ENCODE measurements at regions not wholly inside any gene's neighbourhood (a gene's known extent, or its start where the extent isn't known, plus 50 kb on each side); places are given as distances from the start of the nearest gene placed in this dataset.
"Not testable (repeated sequence)": the region's sequence is repeated elsewhere in the genome, so short reads cannot be mapped to it uniquely, and the experiment has no call there.

DNA sequence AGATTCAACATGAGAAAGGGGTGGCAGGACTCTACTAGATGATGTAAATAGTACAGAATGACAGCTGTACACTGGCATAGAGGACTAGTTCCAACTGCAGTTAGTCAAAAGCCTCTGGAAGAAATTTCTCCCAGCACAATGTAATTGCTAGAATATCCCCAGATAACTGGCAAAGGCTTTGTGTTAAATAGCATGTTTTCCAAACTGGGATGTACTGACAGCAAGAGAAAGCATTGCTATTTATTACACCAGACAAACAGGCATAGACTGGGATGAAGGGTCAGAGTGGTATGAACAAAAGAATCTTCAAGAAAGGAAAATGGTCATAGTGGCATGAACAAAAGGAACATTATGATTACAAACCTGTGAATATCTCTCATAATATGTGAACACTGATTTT, 115.9 kb upstream of the CXADR start:
- no peak overlapping the region for H3K27ac Mint-ChIP-seq
- no peaks in the 10 kb centered on the region for H3K9me3 Mint-ChIP-seq
- ChIA-PET POLR2A (no interaction called here), CTCF (interaction anchor here (1.1 to 1.8 kb wide), 2 partner anchors 10 to 188 kb away, joined by 4 to 5 read pairs; no protein-coding TSS in a partner anchor)
- H3K27me3 Mint-ChIP-seq, result no peaks in the 10 kb centered on the region
- H3K4me1 Mint-ChIP-seq (ENCODE audit: low read depth), result no peaks in the 10 kb centered on the region
- intact Hi-C loops (cut with micrococcal nuclease), result no loop called here
- no peak overlapping the region for H3K4me3 Mint-ChIP-seq
- no peaks in the 10 kb centered on the region for H3K36me3 Mint-ChIP-seq
- no peak for DNase-seq

DNA sequence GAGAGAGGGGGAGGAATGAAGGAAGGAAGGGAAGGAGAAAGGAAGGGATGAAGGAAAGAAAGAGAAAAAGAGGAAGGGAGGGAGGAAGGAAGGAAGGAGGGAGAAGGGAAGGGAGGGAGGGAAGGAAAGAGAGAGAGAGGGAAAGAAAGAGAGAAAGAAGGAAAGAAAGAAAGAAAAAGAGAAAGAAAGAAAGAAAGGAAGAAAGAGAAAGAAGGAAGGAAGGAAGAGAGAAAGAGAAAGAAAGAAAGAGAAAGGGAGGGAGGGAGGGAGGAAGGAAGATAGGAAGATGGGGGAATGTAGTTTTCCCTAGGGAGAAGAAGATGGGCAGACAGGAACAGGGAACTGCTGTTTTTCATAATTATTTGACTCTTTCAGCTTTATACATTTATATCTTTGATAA, 115.1 kb upstream of the CXADR start:
- Mint-ChIP-seq H3K4me3 (no peak overlapping the region), H3K4me1 (ENCODE audit: low read depth) (no peaks in the 10 kb centered on the region), H3K27ac (no peak overlapping the region), H3K9me3 (no peaks in the 10 kb centered on the region), H3K27me3 (no peaks in the 10 kb centered on the region), H3K36me3 (no peaks in the 10 kb centered on the region)
- ChIA-PET CTCF (no interaction called here), POLR2A (no interaction called here)
- intact Hi-C loops (cut with micrococcal nuclease), result no loop called here
- no peak for DNase-seq

DNA sequence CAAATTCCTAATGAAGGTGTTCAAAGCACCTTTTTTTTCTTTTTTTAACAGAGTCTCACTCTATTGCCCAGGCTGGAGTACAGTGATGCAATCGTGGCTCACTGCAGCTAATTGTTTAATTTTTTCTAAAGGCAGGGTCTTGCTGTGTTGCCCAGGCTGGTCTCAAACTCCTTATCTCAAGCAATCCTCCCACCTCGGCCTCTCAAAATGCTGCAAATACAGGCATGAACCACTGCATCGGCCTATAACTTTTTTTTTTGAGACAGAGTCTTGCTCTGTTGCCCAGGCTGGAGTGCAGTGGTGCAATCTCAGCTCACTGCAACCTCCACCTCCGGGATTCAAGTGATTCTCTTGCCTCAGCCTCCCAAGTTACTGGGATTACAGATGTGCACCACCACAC, 113.9 kb upstream of the CXADR start:
- H3K36me3 Mint-ChIP-seq; H3K27ac Mint-ChIP-seq; H3K4me3 Mint-ChIP-seq; H3K4me1 Mint-ChIP-seq (ENCODE audit: low read depth); POLR2A ChIA-PET; DNase-seq; intact Hi-C loops (cut with micrococcal nuclease); H3K9me3 Mint-ChIP-seq; H3K27me3 Mint-ChIP-seq; CTCF ChIA-PET: not testable (repeated sequence)

DNA sequence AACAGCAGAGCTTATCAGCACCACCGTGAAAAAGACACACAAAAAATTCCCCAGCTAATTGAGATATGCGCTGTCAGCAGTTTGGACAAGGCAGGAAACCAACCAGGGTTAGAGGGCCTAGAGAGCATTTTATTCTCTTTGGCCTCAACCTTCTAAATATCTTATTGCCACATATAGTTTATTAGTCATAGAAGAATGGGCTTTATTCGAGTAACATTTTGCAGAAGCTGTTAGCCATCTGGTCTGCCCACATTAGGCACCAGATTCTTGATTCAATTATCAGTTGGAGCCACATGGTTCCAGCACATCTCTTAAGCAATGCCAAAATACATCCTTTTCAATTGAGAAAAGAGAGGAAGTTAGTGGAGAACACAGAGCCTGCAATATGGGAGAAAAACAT, 109.9 kb upstream of the CXADR start:
- H3K4me1 Mint-ChIP-seq (ENCODE audit: low read depth), result no peaks in the 10 kb centered on the region
- CTCF ChIA-PET, result no interaction called here
- H3K4me3 Mint-ChIP-seq, result no peak overlapping the region
- POLR2A ChIA-PET, result no interaction called here
- H3K27ac Mint-ChIP-seq, result no peak overlapping the region
- intact Hi-C loops (cut with micrococcal nuclease), result no loop called here
- no peaks in the 10 kb centered on the region for H3K27me3 Mint-ChIP-seq
- DNase-seq, result no peak
- H3K36me3 Mint-ChIP-seq, result no peaks in the 10 kb centered on the region
- H3K9me3 Mint-ChIP-seq, result peaks cover 9% of the 10 kb centered on the region

DNA sequence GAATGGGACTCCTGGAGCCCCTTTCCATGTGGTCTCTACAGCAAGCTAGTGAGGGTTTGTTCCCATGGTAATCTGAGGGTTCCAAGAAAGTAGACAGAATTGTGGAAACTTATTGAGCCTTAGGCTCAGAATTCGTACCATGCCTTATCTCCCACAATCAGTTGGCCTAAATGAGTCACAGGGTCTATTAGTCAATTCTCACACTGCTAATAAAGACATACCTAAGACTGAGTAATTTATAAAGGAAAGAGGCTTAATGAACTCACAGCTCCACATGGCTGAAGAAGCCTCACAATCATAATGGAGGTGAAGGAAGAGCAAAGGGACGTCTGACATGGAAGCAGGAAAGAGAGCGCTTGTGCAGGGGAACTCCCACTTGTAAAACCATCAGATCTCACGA, 106.6 kb upstream of the CXADR start:
- Mint-ChIP-seq H3K4me3 (no peak overlapping the region), H3K27me3 (no peaks in the 10 kb centered on the region), H3K4me1 (ENCODE audit: low read depth) (no peaks in the 10 kb centered on the region), H3K27ac (no peak overlapping the region), H3K9me3 (peaks cover 9% of the 10 kb centered on the region), H3K36me3 (no peaks in the 10 kb centered on the region)
- intact Hi-C loops (cut with micrococcal nuclease), result no loop called here
- CTCF ChIA-PET, result interaction anchor here (2.9 kb wide), 1 partner anchor 20 kb away, joined by 12 read pairs; no protein-coding TSS in a partner anchor
- POLR2A ChIA-PET, result no interaction called here
- no peak for DNase-seq

DNA sequence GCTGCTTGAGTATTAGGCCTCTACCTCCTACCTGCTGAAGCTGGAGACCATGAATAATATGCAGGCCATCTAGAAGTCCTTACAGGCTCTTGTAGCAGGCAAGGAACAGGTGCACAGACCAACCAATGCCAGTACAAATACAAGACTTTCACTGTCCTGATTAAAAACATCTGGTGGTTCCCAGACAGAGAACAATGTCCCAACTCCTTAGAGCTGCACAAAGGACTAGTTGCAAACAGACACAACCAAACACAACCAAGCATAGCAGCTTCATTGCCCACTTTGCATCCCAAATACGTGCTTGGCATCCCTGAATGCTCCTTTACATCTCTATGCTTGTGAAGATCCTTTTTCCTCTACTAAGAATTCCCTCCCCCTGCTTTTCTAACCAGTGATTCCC, 98.1 kb upstream of the CXADR start:
- DNase-seq, result no peak
- Mint-ChIP-seq H3K36me3 (no peaks in the 10 kb centered on the region), H3K27me3 (peaks cover 8% of the 10 kb centered on the region), H3K9me3 (no peaks in the 10 kb centered on the region), H3K4me3 (no peak overlapping the region), H3K4me1 (ENCODE audit: low read depth) (no peaks in the 10 kb centered on the region), H3K27ac (no peak overlapping the region)
- intact Hi-C loops (cut with micrococcal nuclease), result no loop called here
- CTCF ChIA-PET, result interaction anchor here (1.4 kb wide), 1 partner anchor 28 kb away, joined by 4 read pairs; no protein-coding TSS in a partner anchor
- POLR2A ChIA-PET, result no interaction called here

DNA sequence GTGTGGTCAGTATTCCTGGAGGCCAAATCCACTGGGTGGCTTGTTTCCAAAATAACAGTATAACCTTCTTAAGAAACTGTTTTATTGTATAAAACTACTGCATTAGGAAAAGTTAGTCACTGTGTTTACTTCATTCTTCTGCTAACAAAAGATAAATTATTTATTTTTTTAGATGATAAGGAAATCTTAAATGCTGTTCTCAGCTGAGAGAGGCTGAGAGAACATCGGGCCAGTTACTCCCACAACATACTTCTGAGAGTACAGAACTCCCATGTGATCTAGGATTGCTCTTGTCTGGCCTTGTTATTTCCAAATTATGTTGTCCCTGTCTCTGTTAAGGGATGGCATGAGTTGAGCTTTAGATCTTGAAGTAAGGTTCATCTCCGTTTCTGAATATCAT, 96.7 kb upstream of the CXADR start:
- H3K4me1 Mint-ChIP-seq (ENCODE audit: low read depth), result no peaks in the 10 kb centered on the region
- intact Hi-C loops (cut with micrococcal nuclease), result no loop called here
- no peaks in the 10 kb centered on the region for H3K36me3 Mint-ChIP-seq
- DNase-seq, result no peak
- H3K27me3 Mint-ChIP-seq, result peaks cover 8% of the 10 kb centered on the region
- H3K4me3 Mint-ChIP-seq, result no peak overlapping the region
- ChIA-PET POLR2A (interaction anchor here (0.6 kb wide), 1 partner anchor 493 kb away, joined by 6 read pairs; no protein-coding TSS in a partner anchor), CTCF (no interaction called here)
- H3K9me3 Mint-ChIP-seq, result no peaks in the 10 kb centered on the region
- H3K27ac Mint-ChIP-seq, result no peak overlapping the region

DNA sequence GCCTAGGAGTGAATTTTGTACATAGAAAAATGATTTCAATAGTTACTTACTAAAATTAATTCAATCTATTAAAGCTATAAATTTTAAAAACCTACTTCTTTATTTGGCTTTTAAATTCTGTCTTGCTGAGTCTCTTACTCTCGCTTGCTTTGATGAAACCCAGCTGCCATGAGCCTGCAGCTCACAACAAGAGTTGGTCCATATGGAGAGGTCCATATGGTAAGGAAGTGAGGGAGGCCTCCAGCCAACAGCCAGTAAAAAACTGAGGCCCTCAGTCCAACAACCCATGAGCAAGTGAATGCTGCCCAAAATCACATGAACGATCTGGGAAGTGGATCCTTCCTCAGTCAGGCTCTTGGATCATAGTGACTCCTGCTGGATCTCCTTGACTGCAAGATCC, 89.9 kb upstream of the CXADR start:
- Mint-ChIP-seq H3K27me3 (peaks cover 1% of the 10 kb centered on the region), H3K27ac (no peak overlapping the region), H3K4me3 (no peak overlapping the region), H3K36me3 (no peaks in the 10 kb centered on the region), H3K4me1 (ENCODE audit: low read depth) (no peaks in the 10 kb centered on the region), H3K9me3 (no peaks in the 10 kb centered on the region)
- ChIA-PET CTCF (interaction anchor here (0.9 to 1.4 kb wide), 2 partner anchors 14 to 162 kb away, joined by 3 read pairs; no protein-coding TSS in a partner anchor), POLR2A (no interaction called here)
- no peak for DNase-seq
- intact Hi-C loops (cut with micrococcal nuclease), result no loop called here

DNA sequence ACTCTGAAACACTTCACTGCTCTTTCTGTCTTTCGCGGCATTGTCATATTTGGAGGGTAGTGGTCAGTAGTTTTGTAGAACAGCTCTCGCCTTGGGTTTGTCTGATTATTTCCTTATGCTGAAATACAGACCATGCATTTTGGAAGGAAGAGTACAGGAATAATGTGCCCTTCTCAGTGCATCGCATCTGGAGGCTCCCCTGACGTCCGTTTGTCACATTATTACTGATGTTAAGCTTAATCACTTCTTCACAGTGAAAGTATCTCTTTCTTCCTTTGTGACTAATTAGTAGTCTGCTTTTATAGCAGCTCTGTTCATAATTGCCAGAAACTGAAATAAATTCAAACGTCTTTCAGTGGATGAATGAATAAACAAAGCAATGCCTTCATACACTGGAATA, 85.7 kb upstream of the CXADR start:
- intact Hi-C loops (cut with micrococcal nuclease), result no loop called here
- POLR2A ChIA-PET, result no interaction called here
- no peak overlapping the region for H3K4me3 Mint-ChIP-seq
- DNase-seq, result no peak
- no peak overlapping the region for H3K27ac Mint-ChIP-seq
- H3K27me3 Mint-ChIP-seq, result peaks cover 1% of the 10 kb centered on the region
- CTCF ChIA-PET, result interaction anchor here (0.6 kb wide), 1 partner anchor 34 kb away, joined by 4 read pairs; no protein-coding TSS in a partner anchor
- H3K36me3 Mint-ChIP-seq, result no peaks in the 10 kb centered on the region
- H3K4me1 Mint-ChIP-seq (ENCODE audit: low read depth), result no peaks in the 10 kb centered on the region
- no peaks in the 10 kb centered on the region for H3K9me3 Mint-ChIP-seq

DNA sequence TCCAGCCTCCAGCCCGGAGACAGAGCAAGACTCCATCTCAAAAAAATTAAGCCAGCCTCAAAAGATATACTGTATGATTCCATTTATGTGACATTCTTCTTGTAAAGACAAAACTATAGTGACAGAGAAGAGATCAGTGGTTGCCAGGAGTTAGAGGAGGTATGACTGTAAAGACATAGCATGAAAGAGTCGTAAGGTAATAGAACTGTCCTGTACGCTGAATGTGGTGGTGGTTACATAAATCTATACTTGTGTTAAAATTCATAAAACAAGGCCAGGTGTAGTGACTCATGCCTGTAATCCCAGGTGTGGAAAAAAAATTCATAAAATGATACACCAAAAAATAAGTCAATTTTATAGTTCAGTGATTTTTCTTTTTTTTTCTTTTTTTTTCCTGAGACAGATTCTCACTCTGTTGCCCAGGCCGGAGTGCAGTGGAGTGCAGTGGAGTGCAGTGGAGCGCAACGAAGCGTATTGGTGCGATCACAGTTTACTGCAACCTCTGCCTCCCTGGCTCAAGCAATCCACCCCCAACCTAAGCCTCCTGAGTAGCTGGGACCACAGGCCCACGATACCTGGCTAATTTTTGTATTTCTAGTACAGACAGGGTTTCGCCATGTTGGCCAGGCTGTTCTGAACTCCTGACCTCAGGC, 84.9 kb upstream of the CXADR start:
- no peak overlapping the region for H3K27ac Mint-ChIP-seq
- intact Hi-C loops (cut with micrococcal nuclease), result no loop called here
- no peaks in the 10 kb centered on the region for H3K4me1 Mint-ChIP-seq (ENCODE audit: low read depth)
- POLR2A ChIA-PET, result no interaction called here
- no peak overlapping the region for H3K4me3 Mint-ChIP-seq
- CTCF ChIA-PET, result no interaction called here
- no peaks in the 10 kb centered on the region for H3K36me3 Mint-ChIP-seq
- DNase-seq, result no peak
- H3K27me3 Mint-ChIP-seq, result peaks cover 1% of the 10 kb centered on the region
- H3K9me3 Mint-ChIP-seq, result no peaks in the 10 kb centered on the region

DNA sequence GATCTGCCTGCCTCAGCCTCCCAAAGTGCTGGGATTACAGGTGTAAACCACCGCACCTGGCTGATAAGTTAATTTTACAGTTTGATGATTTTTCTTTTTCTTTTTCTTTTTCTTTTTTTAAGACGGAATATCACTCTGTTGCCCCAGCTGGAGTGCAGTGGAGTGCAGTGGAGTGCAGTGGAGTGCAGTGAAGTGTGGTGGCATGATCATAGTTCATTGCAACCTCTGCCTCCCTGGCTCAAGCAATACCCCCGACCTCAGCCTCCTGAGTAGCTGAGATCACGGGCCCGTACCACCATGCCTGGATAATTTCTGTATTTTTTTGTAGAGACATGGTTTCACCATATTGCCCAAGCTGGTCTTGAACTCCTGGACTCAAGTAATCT, 84.4 kb upstream of the CXADR start:
- POLR2A ChIA-PET, result no interaction called here
- Mint-ChIP-seq H3K9me3 (no peaks in the 10 kb centered on the region), H3K4me3 (no peak overlapping the region), H3K36me3 (no peaks in the 10 kb centered on the region), H3K4me1 (ENCODE audit: low read depth) (no peaks in the 10 kb centered on the region), H3K27ac (no peak overlapping the region), H3K27me3 (peaks cover 1% of the 10 kb centered on the region)
- CTCF ChIA-PET, result interaction anchor here (0.6 kb wide), 1 partner anchor 58 kb away, joined by 4 read pairs; no protein-coding TSS in a partner anchor
- intact Hi-C loops (cut with micrococcal nuclease), result no loop called here
- DNase-seq, result no peak

DNA sequence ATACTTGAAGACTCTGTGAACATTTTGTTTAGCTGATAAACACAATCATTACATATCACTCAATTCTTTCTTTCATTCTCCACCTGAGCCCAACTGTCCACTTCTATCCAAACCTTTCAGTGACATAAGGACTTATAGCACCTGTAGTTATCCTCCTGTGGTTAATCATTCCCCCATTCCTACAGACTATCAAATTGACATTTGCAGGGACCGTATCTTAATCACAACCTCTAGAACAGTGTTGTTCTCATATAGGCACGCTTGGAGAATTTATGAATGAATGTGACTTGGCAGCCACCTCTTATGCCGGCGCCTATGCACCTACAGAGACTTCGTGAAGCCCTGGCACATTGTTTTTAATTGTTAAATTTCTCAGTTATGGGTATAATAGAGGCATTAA, 83.9 kb upstream of the CXADR start:
- no peaks in the 10 kb centered on the region for H3K36me3 Mint-ChIP-seq
- H3K27ac Mint-ChIP-seq, result no peak overlapping the region
- H3K9me3 Mint-ChIP-seq, result no peaks in the 10 kb centered on the region
- H3K27me3 Mint-ChIP-seq, result peaks cover 1% of the 10 kb centered on the region
- ChIA-PET POLR2A (no interaction called here), CTCF (interaction anchor here (0.6 kb wide), 1 partner anchor 57 kb away, joined by 4 read pairs; no protein-coding TSS in a partner anchor)
- intact Hi-C loops (cut with micrococcal nuclease), result no loop called here
- no peak for DNase-seq
- no peaks in the 10 kb centered on the region for H3K4me1 Mint-ChIP-seq (ENCODE audit: low read depth)
- no peak overlapping the region for H3K4me3 Mint-ChIP-seq

DNA sequence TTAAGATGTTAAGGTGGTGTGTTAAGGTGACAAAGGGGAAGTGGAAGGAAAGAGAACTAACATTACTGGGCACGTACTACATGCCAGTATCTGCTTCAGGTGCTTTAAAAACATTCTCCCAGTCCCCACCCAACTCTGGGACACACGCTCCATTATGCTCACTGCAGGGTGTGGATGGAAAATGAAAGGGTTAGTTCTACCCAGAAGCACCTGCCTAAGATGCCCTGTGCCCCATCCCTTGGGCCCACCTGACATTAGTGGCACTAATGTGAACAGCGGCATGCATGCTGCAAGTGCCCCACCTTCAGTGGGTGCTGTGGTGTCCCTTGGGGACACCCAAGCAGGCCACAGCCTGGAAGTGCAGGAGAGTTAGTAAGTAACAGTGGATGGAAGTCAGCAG, 82.9 kb upstream of the CXADR start:
- intact Hi-C loops (cut with micrococcal nuclease), result no loop called here
- ChIA-PET CTCF (no interaction called here), POLR2A (no interaction called here)
- Mint-ChIP-seq H3K36me3 (no peaks in the 10 kb centered on the region), H3K27me3 (peaks cover 1% of the 10 kb centered on the region), H3K4me3 (no peak overlapping the region), H3K9me3 (no peaks in the 10 kb centered on the region), H3K27ac (no peak overlapping the region), H3K4me1 (ENCODE audit: low read depth) (no peaks in the 10 kb centered on the region)
- DNase-seq, result no peak

Measured in activated CD4-positive, alpha-beta memory T cell treated with anti-CD3 and anti-CD28 coated beads for 36 hours (primary cell).